ENCODE measurements at regions not wholly inside any gene's neighbourhood (a gene's known extent, or its start where the extent isn't known, plus 50 kb on each side); places are given as distances from the start of the nearest gene placed in this dataset.

GRCh38 chr11:80309301-80309700 is 868.5 kb upstream of the TENM4 start:
- TF ChIP-seq POLR2A (IDR thresholded peaks at IDR 0.05), result no peak
- TF ChIP-seq EP300 (IDR thresholded peaks at IDR 0.05), result no peak
- TF ChIP-seq CTCF (IDR thresholded peaks at IDR 0.05), result no peak
